Activated naive CD4-positive, alpha-beta T cell treated with Interleukin-2 at 50 U/mL for 16 hours (primary cell): ENCODE measurements at regions not wholly inside any gene's neighbourhood (a gene's known extent, or its start where the extent isn't known, plus 50 kb on each side); places are given as distances from the start of the nearest gene placed in this dataset.

Experiments
- DNase-seq: peaks from one replicate; pipeline ENCODE4 v3.0.0-alpha.2; 2020

- DNase-seq, result no peak
Observed at GRCh38 chr1:83769594-83770318, 229.2 kb downstream of the TTLL7 start.

GRCh38 chr1:83769072-83769471 lies 229.9 kb downstream of the TTLL7 start:
- DNase-seq, result no peak

GRCh38 chr1:83766241-83766691 lies 232.7 kb downstream of the TTLL7 start:
- no peak for DNase-seq

- DNase-seq, result no peak
Observed at GRCh38 chr1:83765125-83765524, 233.8 kb downstream of the TTLL7 start.

GRCh38 chr1:83764209-83764608 lies 234.7 kb downstream of the TTLL7 start:
- no peak for DNase-seq

- DNase-seq, result no peak
Observed at GRCh38 chr1:83763361-83764095, 235.4 kb downstream of the TTLL7 start.

GRCh38 chr1:83762416-83762815 lies 236.5 kb downstream of the TTLL7 start:
- DNase-seq, result no peak

GRCh38 chr1:83762039-83762365 lies 236.9 kb downstream of the TTLL7 start:
- DNase-seq, result no peak

- DNase-seq, result no peak
Observed at GRCh38 chr1:83761167-83762038, 237.5 kb downstream of the TTLL7 start.

GRCh38 chr1:83760226-83761021 lies 238.5 kb downstream of the TTLL7 start:
- DNase-seq, result no peak

- DNase-seq, result no peak
Observed at GRCh38 chr1:83756984-83757717, 241.8 kb downstream of the TTLL7 start.

- DNase-seq, result no peak
Observed at GRCh38 chr1:83751602-83752001, 247.3 kb downstream of the TTLL7 start.

GRCh38 chr1:83750201-83750600 lies 248.7 kb downstream of the TTLL7 start:
- DNase-seq, result no peak

- DNase-seq, result no peak
Observed at GRCh38 chr1:83747853-83748482, 251.0 kb downstream of the TTLL7 start.

GRCh38 chr1:83746234-83746633 lies 252.7 kb downstream of the TTLL7 start:
- DNase-seq, result no peak

- no peak for DNase-seq
Observed at GRCh38 chr1:83742446-83742845, 256.5 kb downstream of the TTLL7 start.

- DNase-seq, result no peak
Observed at GRCh38 chr1:83741770-83742169, 257.2 kb downstream of the TTLL7 start.

- DNase-seq, result no peak
Observed at GRCh38 chr1:83741348-83741747, 257.6 kb downstream of the TTLL7 start.

- DNase-seq, result no peak
Observed at GRCh38 chr1:83735526-83735925, 263.4 kb downstream of the TTLL7 start.

- no peak for DNase-seq
Observed at GRCh38 chr1:83734420-83734819, 264.5 kb downstream of the TTLL7 start.

GRCh38 chr1:83725735-83726360 lies 273.1 kb downstream of the TTLL7 start:
- DNase-seq, result no peak
